ENCODE measurements at regions not wholly inside any gene's neighbourhood (a gene's known extent, or its start where the extent isn't known, plus 50 kb on each side); places are given as distances from the start of the nearest gene placed in this dataset.

GRCh38 chr6:141866731-141867497 lies 265.8 kb upstream of the GJE1 start:
- no peak overlapping the region for H3K4me2 ChIP-seq (ENCODE audit: low read length)
- no peak overlapping the region for H3K9ac ChIP-seq (ENCODE audit: low read length)
- TF ChIP-seq CTCF (IDR thresholded peaks at IDR 0.05; ENCODE audit: insufficient read depth, low read depth, low read length) (no peak), EZH2 (IDR thresholded peaks at IDR 0.05; ENCODE audit: insufficient read depth, low read length) (no peak)
- H3K4me3 ChIP-seq (ENCODE audit: insufficient read depth, low read depth, low read length): no peak overlapping the region
- no peaks in the 10 kb centered on the region for H3K4me1 ChIP-seq (ENCODE audit: insufficient read depth, low read length)
- H3K9me3 ChIP-seq (ENCODE audit: insufficient read depth, low read depth, low read length): no peaks in the 10 kb centered on the region
- H3K27ac Mint-ChIP-seq (ENCODE audit: unreplicated experiment): no peak overlapping the region
- H3K27ac ChIP-seq (ENCODE audit: low read depth, low read length): no peak overlapping the region
- no peaks in the 10 kb centered on the region for H3K36me3 Mint-ChIP-seq (ENCODE audit: low read depth, unreplicated experiment)
- H4K20me1 ChIP-seq (ENCODE audit: insufficient read depth, low read length): no peaks in the 10 kb centered on the region
- no peaks in the 10 kb centered on the region for H3K79me2 ChIP-seq (ENCODE audit: insufficient read depth, low read length)
- H3K9me3 Mint-ChIP-seq (ENCODE audit: unreplicated experiment): no peaks in the 10 kb centered on the region
- DNase-seq (ENCODE audit: low read depth): no peak
- no peak for FAIRE-seq
- no peaks in the 10 kb centered on the region for H3K36me3 ChIP-seq (ENCODE audit: insufficient read depth, low read length)
- H2AFZ ChIP-seq (ENCODE audit: low read depth, low read length): no peak overlapping the region
- H3K27me3 ChIP-seq (ENCODE audit: insufficient read depth, low read length): no peaks in the 10 kb centered on the region
- no peak overlapping the region for H3K4me3 Mint-ChIP-seq (ENCODE audit: unreplicated experiment)
- no peaks in the 10 kb centered on the region for H3K27me3 Mint-ChIP-seq (ENCODE audit: low read depth, unreplicated experiment)
- H3K4me1 Mint-ChIP-seq (ENCODE audit: low read depth, unreplicated experiment): no peaks in the 10 kb centered on the region

GRCh38 chr6:141851063-141851462 lies 281.7 kb upstream of the GJE1 start:
- H3K4me1 Mint-ChIP-seq (ENCODE audit: low read depth, unreplicated experiment): peaks cover 5% of the 10 kb centered on the region
- no peaks in the 10 kb centered on the region for H3K79me2 ChIP-seq (ENCODE audit: insufficient read depth, low read length)
- H3K27ac ChIP-seq (ENCODE audit: low read depth, low read length): no peak overlapping the region
- H3K27me3 ChIP-seq (ENCODE audit: insufficient read depth, low read length): no peaks in the 10 kb centered on the region
- no peaks in the 10 kb centered on the region for H3K9me3 ChIP-seq (ENCODE audit: insufficient read depth, low read depth, low read length)
- H3K36me3 ChIP-seq (ENCODE audit: insufficient read depth, low read length): no peaks in the 10 kb centered on the region
- H3K27ac Mint-ChIP-seq (ENCODE audit: unreplicated experiment): no peak overlapping the region
- TF ChIP-seq CTCF (IDR thresholded peaks at IDR 0.05; ENCODE audit: insufficient read depth, low read depth, low read length): no peak
- no peak for TF ChIP-seq EZH2 (IDR thresholded peaks at IDR 0.05; ENCODE audit: insufficient read depth, low read length)
- H3K36me3 Mint-ChIP-seq (ENCODE audit: low read depth, unreplicated experiment): no peaks in the 10 kb centered on the region
- FAIRE-seq: no peak
- H3K9ac ChIP-seq (ENCODE audit: low read length): no peak overlapping the region
- no peaks in the 10 kb centered on the region for H4K20me1 ChIP-seq (ENCODE audit: insufficient read depth, low read length)
- no peak overlapping the region for H2AFZ ChIP-seq (ENCODE audit: low read depth, low read length)
- H3K4me3 ChIP-seq (ENCODE audit: insufficient read depth, low read depth, low read length): no peak overlapping the region
- no peaks in the 10 kb centered on the region for H3K27me3 Mint-ChIP-seq (ENCODE audit: low read depth, unreplicated experiment)
- no peaks in the 10 kb centered on the region for H3K4me1 ChIP-seq (ENCODE audit: insufficient read depth, low read length)
- no peak overlapping the region for H3K4me2 ChIP-seq (ENCODE audit: low read length)
- DNase-seq (ENCODE audit: low read depth): no peak
- H3K4me3 Mint-ChIP-seq (ENCODE audit: unreplicated experiment): no peak overlapping the region
- no peaks in the 10 kb centered on the region for H3K9me3 Mint-ChIP-seq (ENCODE audit: unreplicated experiment)
